HG03521 (cell line): ENCODE measurements at regions not wholly inside any gene's neighbourhood (a gene's known extent, or its start where the extent isn't known, plus 50 kb on each side); places are given as distances from the start of the nearest gene placed in this dataset.
"Not testable (repeated sequence)": the region's sequence is repeated elsewhere in the genome, so short reads cannot be mapped to it uniquely, and the experiment has no call there.

Experiments used
- ATAC-seq: cut with Tn5 transposase; IDR thresholded peaks from one replicate; pipeline ENCODE4 v1.9.1; 2021; ENCODE audit warnings: mild to moderate bottlenecking, moderate library complexity; ENCODE audit not compliant: unreplicated experiment

GRCh38 chr3:187544326-187544725 is 125.9 kb downstream of the SST start:
- no peak for ATAC-seq

- ATAC-seq: no peak
Measured at GRCh38 chr3:187540847-187541246, 129.3 kb downstream of the SST start.

GRCh38 chr3:187536185-187536584 is 134.0 kb downstream of the SST start:
- ATAC-seq: no peak

- no peak for ATAC-seq
Measured at GRCh38 chr3:187533797-187534196, 136.4 kb downstream of the SST start.

GRCh38 chr3:187531831-187532230 is 138.4 kb downstream of the SST start:
- no peak for ATAC-seq

- no peak for ATAC-seq
Measured at GRCh38 chr3:187522890-187523289, 147.3 kb downstream of the SST start.

- ATAC-seq: no peak
Measured at GRCh38 chr3:187522293-187522692, 147.9 kb downstream of the SST start.

GRCh38 chr3:187521546-187521945 is 148.6 kb downstream of the SST start:
- no peak for ATAC-seq

GRCh38 chr3:187520027-187520945 is 149.9 kb downstream of the SST start:
- no peak for ATAC-seq

GRCh38 chr3:187519428-187519890 is 150.7 kb downstream of the SST start:
- ATAC-seq: no peak

- ATAC-seq: no peak
Measured at GRCh38 chr3:187518616-187519015, 150.4 kb downstream of the RTP4 start.

- ATAC-seq: no peak
Measured at GRCh38 chr3:187518207-187518606, 150.0 kb downstream of the RTP4 start.

- ATAC-seq: no peak
Measured at GRCh38 chr3:187516446-187517185, 148.4 kb downstream of the RTP4 start.

- no peak for ATAC-seq
Measured at GRCh38 chr3:187507905-187508304, 139.7 kb downstream of the RTP4 start.

GRCh38 chr3:187507266-187507665 is 139.1 kb downstream of the RTP4 start:
- ATAC-seq: no peak

GRCh38 chr3:187504435-187504834 is 136.2 kb downstream of the RTP4 start:
- ATAC-seq: no peak

GRCh38 chr3:187498211-187498724 is 130.1 kb downstream of the RTP4 start:
- no peak for ATAC-seq

GRCh38 chr3:187497052-187497451 is 128.9 kb downstream of the RTP4 start:
- ATAC-seq: no peak

GRCh38 chr3:187494056-187494455 is 125.9 kb downstream of the RTP4 start:
- ATAC-seq: not testable (repeated sequence)

GRCh38 chr3:187491371-187491770 is 123.2 kb downstream of the RTP4 start:
- no peak for ATAC-seq

- ATAC-seq: no peak
Measured at GRCh38 chr3:187490366-187490765, 122.2 kb downstream of the RTP4 start.
